GM12878 (cell line): ENCODE measurements at regions not wholly inside any gene's neighbourhood (a gene's known extent, or its start where the extent isn't known, plus 50 kb on each side); places are given as distances from the start of the nearest gene placed in this dataset.
"Not testable (repeated sequence)": the region's sequence is repeated elsewhere in the genome, so short reads cannot be mapped to it uniquely, and the experiment has no call there.

Source experiments
- ATAC-seq: fragments of 200-7000 bp; cut with Tn5 transposase; 3 replicates; pipeline ENCODE4 v1.9.1; 2020; ENCODE audit warnings: mild to moderate bottlenecking, moderate library complexity
- BruUV-seq: library from RNA; stranded (reverse); fragments of 400-500 nt; replicated peaks from 2 replicates; lab custom pipeline; 2021; lab: Mats Ljungman, UMichigan
- CTCF ChIA-PET: fragments of 300-600 bp; sonication (Branson Sonifier 250); formaldehyde crosslinking; extraction: SDS; loops from one replicate; lab custom pipeline; 2021; ENCODE audit warnings: inconsistent platforms; lab: Yijun Ruan, JAX
- POLR2A ChIA-PET: fragments of 350-600 bp; formaldehyde crosslinking; extraction: SDS; loops from one replicate; lab custom pipeline; 2021; ENCODE audit warnings: inconsistent platforms; lab: Charles Lee
- RAD21 ChIA-PET: fragments of 300-600 bp; sonication (Branson Sonifier 250); formaldehyde crosslinking; loops from one replicate; lab custom pipeline; 2023; ENCODE audit warnings: antibody characterized with exemption; ENCODE audit not compliant: unreplicated experiment; lab: Charles Lee
- SMC1A ChIA-PET: fragments of 300-600 bp; sonication (Branson Sonifier 250); formaldehyde crosslinking; loops from one replicate; lab custom pipeline; 2023; ENCODE audit not compliant: unreplicated experiment, uncharacterized antibody; lab: Charles Lee
- DNase-seq: peaks from one replicate; pipeline ENCODE4 v3.0.0-alpha.2; 2011; ENCODE audit warnings: low read depth, low spot score
- FAIRE-seq: peaks from 3 replicates; lab custom pipeline; 2011; peaks lifted over from hg19 to GRCh38; lab: Jason Lieb, UNC
- H2AFZ ChIP-seq: 2 replicates; pipeline ENCODE4 v1.6.0; 2011; ENCODE audit warnings: low read depth, low read length, control low read depth; ENCODE audit not compliant: control insufficient read depth
- H3K27ac ChIP-seq: 2 replicates; pipeline ENCODE4 v1.5.1; 2011; ENCODE audit warnings: control low read depth; ENCODE audit not compliant: control insufficient read depth, insufficient read depth
- H3K27me3 ChIP-seq, 2 experiments: replicated peaks in 1 of 2; 2 replicates each; pipeline versions ENCODE4 v1.6.0 to v1.6.1; 2011; ENCODE audit warnings: low read length in 1 of 2; ENCODE audit not compliant: control insufficient read depth in 2 of 2, insufficient read depth in 2 of 2
- H3K36me3 ChIP-seq, 2 experiments: 2 replicates each; pipeline ENCODE4 v1.5.1; 2011; ENCODE audit warnings: low read length in 1 of 2; ENCODE audit not compliant: control insufficient read depth in 2 of 2, insufficient read depth in 2 of 2
- H3K4me1 ChIP-seq: 2 replicates; pipeline ENCODE4 v1.6.1; 2011; ENCODE audit warnings: mild to moderate bottlenecking, low read length, moderate library complexity, mixed read lengths; ENCODE audit not compliant: control insufficient read depth, insufficient read depth
- H3K4me2 ChIP-seq: 2 replicates; pipeline ENCODE4 v1.6.0; 2011; ENCODE audit warnings: control low read depth; ENCODE audit not compliant: control insufficient read depth, insufficient read depth
- H3K4me3 ChIP-seq: fragments of 200-600 bp; sonication (generic); 2 replicates; pipeline ENCODE4 v1.5.1; 2016
- H3K79me2 ChIP-seq: 2 replicates; pipeline ENCODE4 v1.6.0; 2011; ENCODE audit warnings: low read length; ENCODE audit not compliant: control insufficient read depth, insufficient read depth
- H3K9ac ChIP-seq: 2 replicates; pipeline ENCODE4 v1.8.0; 2011; ENCODE audit warnings: low read length, control low read depth, mixed read lengths; ENCODE audit not compliant: control insufficient read depth, insufficient read depth
- H3K9me3 ChIP-seq: replicated peaks from 3 replicates; pipeline ENCODE4 v1.5.1; 2011; ENCODE audit warnings: mild to moderate bottlenecking, low read length; ENCODE audit not compliant: control insufficient read depth, insufficient read depth
- H4K20me1 ChIP-seq: 2 replicates; pipeline ENCODE4 v1.6.0; 2011; ENCODE audit not compliant: control insufficient read depth, insufficient read depth
- CREM ChIP-seq: IDR thresholded peaks from 2 replicates; pipeline ENCODE4 v1.6.1; 2014; ENCODE audit warnings: antibody characterized with exemption, low read depth
- LARP7 ChIP-seq: fragments of 450-650 bp; IDR thresholded peaks from 2 replicates; pipeline ENCODE4 v1.6.1; 2017; ENCODE audit warnings: mild to moderate bottlenecking
- SIX5 ChIP-seq: IDR thresholded peaks from 2 replicates; pipeline ENCODE4 v1.6.1; 2011; ENCODE audit warnings: mild to moderate bottlenecking, low read depth, low read length, moderate library complexity; ENCODE audit not compliant: severe bottlenecking
- SPI1 ChIP-seq: IDR thresholded peaks from 2 replicates; pipeline ENCODE4 v1.6.1; 2011; ENCODE audit warnings: low read depth, mild to moderate bottlenecking, low read length, moderate library complexity, borderline replicate concordance; ENCODE audit not compliant: insufficient read depth
- WGBS: methylation state at CpG from one replicate; pipeline ENCODE4 v1.1.6; 2016; ENCODE audit warnings: low lambda C conversion rate; ENCODE audit not compliant: insufficient replicate concordance, insufficient coverage; ENCODE audit errors: missing lambda C conversion rate; 5-methylcytosine and 5-hydroxymethylcytosine counted together
- in situ Hi-C: fragments of 300-500 bp; cut with MboI; formaldehyde crosslinking; loops from 9 replicates; pipeline ENCODE4 v1.14.3; 2018; ENCODE audit warnings: mixed read lengths
- intact Hi-C: fragments of 100-400 bp; cut with micrococcal nuclease; formaldehyde crosslinking; loops from one replicate; pipeline ENCODE4 v1.14.2; 2022; ENCODE audit not compliant: unreplicated experiment

- WGBS, result 35% methylated on average over 7 of the region's 7 CpGs
- in situ Hi-C loops, H3K9me3 ChIP-seq, H2AFZ ChIP-seq, ATAC-seq, CTCF ChIA-PET, H4K20me1 ChIP-seq, DNase-seq, H3K27ac ChIP-seq, H3K4me3 ChIP-seq, H3K36me3 ChIP-seq, BruUV-seq, SMC1A ChIA-PET, H3K4me2 ChIP-seq, H3K27me3 ChIP-seq, H3K79me2 ChIP-seq, FAIRE-seq, H3K9ac ChIP-seq, H3K4me1 ChIP-seq, RAD21 ChIA-PET, POLR2A ChIA-PET, intact Hi-C loops: not testable (repeated sequence)
These were observed 101.8 kb upstream of the UST start for GRCh38 chr6:148645049-148645448.

- Histone ChIP-seq H2AFZ (no peak overlapping the region), H3K27ac (no peak overlapping the region), H3K36me3 (no peaks in the 10 kb centered on the region), H3K4me2 (peak overlapping the region; percentile 4; the same call in 1 of the 2 replicates), H4K20me1 (no peaks in the 10 kb centered on the region), H3K9ac (no peak overlapping the region), H3K9me3 (no peaks in the 10 kb centered on the region; the same call in 1 of the 3 replicates), H3K4me1 (peaks cover 3% of the 10 kb centered on the region; the same call in 1 of the 2 replicates), H3K27me3 (no peaks in the 10 kb centered on the region; a peak in 1 of 4 replicates), H3K4me3 (no peak overlapping the region), H3K79me2 (no peaks in the 10 kb centered on the region)
- intact Hi-C loops, result no loop called here
- WGBS, result 1% methylated on average over 4 of the region's 4 CpGs
- TF ChIP-seq CREM (no peak), LARP7 (no peak), SPI1 (peak; percentile 44; the same call in 1 of the 2 replicates), SIX5 (no peak)
- ChIA-PET POLR2A (no interaction called here), RAD21 (no interaction called here), SMC1A (interaction anchor here (1.0 to 1.3 kb wide), 3 partner anchors 26 to 112 kb away, joined by 4 read pairs; no protein-coding TSS in a partner anchor), CTCF (interaction anchor here (1.1 to 1.3 kb wide), 2 partner anchors 28 to 72 kb away, joined by 3 read pairs; no protein-coding TSS in a partner anchor)
- ATAC-seq (no peak), FAIRE-seq (no peak), DNase-seq (no peak)
- no TSS peak for BruUV-seq
- in situ Hi-C loops, result no loop called here
These were observed 97.9 kb upstream of the UST start for GRCh38 chr6:148648754-148649453.
